ENCODE measurements at regions not wholly inside any gene's neighbourhood (a gene's known extent, or its start where the extent isn't known, plus 50 kb on each side); places are given as distances from the start of the nearest gene placed in this dataset.

DNA sequence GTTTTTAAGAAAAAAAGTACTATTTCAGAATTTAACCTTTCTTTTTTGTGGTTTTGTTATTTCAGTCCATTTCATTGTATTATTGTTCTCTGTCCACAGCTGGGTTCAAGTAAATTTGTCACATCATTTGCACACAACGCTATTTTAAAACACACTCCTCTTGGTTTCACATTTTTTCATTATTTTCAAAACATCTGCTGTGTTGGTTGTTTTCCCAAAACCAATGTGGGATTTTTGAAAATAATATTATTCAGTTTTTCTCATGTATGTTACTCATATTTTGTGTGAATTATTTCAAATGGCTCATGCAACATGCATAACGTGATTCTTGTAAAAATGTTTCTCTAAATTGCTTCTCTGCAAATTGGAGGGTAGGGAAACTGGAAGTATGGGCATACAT, 589.2 kb downstream of the METTL4 start:
- DNase-seq, result no peak

DNA sequence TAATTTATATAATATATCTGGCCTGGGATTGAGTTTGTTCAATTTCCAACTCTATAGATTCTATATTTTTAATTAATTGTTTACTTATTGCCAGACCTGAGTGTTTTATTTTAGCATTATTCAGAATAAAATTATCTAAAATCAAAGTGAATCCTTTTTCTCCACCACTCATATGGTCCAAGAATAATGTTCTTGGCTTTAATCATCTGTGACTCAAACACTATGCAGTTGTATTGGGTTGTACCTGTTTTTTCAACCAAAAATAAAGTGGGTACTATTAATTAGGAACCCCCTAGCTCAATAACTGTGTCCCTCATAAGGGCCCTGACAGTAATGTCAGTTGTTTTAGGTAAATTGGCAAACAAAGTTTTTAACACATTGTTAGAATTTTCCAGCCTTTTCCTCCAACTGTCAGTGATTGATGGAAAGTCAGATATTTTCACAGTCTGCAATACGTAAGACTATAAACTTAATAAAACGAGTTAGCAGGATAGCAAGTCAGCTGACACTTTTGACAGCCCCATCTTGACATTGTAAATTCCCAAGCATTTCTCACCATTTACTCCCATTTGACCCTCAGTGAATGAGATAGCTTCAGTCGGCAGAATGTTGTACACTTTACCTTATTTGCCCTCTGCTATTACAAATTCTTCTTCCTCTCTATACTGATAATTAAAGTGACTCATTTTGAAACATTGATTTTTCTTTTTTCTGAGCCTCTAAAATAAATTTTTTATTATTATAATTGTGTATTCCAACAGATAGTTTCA, 587.4 kb downstream of the METTL4 start:
- DNase-seq, result no peak

DNA sequence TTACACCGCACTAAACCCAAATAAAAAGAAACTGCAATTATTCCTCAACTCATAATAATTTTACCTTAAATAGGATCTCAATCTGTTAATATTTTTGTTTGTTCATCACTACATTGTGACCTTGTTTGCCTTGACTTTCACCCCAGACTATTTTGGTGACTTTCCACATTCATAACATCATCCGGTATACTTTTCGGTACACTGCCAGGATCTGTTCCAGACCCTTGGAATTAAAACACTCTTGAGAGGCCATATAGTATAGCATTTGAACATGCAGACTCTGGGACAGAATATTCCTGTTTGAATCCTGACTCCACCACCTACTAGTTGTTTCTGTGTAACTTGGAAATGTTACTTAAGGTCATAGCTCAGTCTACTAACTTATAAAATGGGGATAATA, 577.4 kb downstream of the METTL4 start:
- DNase-seq, result no peak

DNA sequence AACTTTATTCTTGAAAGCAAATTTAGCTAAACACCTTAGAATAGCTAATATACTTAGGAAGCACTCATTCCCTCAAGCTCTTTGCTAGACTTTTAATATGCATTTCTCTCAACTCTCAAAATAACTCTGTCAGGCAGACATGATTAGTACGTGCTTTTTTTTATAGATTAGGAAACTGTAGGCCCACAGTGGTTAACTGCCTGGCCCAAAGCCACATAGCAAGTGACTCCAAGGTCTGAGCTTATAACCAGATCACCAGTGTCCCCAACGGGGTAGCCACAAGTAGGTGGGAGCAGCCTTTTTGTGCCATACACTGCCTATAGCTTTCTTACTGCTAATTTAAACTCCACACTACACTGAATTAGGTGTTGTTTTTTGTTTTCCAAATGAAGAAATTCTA, 576.8 kb downstream of the METTL4 start:
- DNase-seq, result no peak

DNA sequence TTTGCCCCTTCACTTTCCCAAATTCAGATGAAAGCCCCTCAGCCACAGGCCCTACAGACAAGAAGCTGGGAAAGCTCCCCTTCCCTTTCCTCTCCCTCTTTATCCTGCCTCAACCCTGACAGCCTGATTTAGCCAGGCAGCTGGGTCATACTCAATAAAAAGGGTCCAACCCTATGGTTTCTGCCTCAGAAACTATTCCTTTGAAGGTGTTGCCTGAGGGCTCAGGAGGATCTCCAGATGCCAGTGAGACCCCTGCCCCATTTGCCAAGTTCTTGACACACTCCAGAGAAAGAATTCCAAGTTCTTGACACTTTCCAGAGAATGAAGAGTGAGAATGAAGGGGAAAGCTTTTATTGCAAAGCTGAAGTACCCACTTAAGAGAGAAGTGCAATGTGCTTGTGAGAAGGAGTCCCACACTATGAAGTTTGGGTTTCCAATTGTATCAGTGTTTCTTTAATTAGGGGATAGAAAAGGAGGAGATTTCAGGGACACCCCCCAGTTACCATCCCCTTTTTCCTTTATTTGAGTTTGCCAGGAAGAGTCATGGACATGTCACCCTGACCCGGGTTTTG, 576.2 kb downstream of the METTL4 start:
- DNase-seq, result no peak

DNA sequence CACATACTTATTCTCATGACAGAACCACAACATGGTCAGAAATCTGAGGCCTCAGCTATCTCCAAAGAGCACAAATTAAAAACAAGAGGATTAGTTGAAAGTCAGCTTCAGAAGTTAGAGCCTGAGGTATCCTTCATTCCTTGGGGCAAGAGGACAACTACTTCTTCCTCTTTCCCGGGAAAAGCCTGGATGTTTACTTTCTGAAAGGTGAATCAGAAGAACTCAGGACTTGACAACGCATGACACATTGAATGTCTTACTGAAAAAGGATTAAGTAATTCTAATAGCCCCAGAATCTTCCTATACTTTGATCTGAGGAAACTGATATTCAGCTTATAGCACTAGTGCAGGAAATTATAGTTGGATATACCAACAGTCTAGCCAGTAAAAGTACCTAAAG, 573.2 kb downstream of the METTL4 start:
- DNase-seq, result no peak

DNA sequence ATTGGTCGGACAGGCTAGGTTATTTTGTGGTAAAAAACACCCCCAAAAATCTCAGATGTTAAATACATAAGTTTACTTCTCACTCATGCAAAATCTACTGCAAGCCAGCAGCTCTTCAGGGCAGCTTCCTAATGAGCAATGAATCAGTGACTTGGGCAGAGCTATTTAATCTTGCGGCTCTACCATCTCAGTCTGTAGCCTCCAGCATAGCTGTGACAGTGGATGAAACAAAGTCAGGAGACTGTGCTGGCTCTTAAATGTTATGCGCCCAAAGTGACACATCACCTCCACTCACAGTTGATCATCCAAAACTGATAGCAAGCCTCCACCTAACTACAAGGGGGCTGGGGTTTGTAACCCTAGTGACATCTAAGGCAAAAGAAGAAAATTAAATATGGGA, 571.9 kb downstream of the METTL4 start:
- no peak for DNase-seq

DNA sequence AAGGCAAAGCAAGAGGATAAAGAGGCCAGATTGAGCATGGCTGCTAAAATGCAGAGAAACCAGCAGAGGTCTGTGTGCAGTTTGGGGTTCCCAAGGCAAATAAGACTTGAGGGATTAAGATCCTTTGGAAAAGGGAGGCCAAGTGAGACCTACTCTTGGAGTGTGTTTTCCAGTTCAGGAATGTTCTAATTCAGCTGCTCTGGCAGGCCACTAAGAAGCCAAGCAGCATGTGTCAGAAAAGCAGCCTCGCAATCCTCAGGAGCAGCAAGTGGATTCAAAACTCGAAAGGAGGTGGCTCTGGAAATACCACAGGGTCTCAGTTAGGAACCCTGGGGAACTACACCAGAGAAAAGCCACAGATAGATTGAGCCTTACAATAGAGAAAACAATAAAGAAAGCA, 569.2 kb downstream of the METTL4 start:
- DNase-seq, result no peak

DNA sequence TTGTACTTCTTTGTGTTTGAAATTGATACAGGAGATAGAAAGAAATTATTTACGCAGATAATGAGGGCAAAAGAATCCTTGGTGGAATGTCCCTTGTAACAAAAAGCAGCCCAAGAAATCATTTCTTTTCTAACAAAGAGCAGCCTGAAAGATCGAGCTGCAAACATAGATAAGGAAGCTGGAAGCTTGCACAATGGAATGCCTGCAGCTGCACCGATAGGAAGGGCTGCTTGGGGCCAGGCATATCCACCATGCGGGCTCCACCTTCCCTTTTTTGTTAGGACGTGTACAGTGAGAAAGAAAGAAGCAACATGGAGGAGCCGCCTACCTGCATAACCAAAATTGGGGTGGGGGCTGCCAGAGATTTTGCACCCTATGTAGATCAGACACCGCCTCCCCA, 568.7 kb downstream of the METTL4 start:
- no peak for DNase-seq

DNA sequence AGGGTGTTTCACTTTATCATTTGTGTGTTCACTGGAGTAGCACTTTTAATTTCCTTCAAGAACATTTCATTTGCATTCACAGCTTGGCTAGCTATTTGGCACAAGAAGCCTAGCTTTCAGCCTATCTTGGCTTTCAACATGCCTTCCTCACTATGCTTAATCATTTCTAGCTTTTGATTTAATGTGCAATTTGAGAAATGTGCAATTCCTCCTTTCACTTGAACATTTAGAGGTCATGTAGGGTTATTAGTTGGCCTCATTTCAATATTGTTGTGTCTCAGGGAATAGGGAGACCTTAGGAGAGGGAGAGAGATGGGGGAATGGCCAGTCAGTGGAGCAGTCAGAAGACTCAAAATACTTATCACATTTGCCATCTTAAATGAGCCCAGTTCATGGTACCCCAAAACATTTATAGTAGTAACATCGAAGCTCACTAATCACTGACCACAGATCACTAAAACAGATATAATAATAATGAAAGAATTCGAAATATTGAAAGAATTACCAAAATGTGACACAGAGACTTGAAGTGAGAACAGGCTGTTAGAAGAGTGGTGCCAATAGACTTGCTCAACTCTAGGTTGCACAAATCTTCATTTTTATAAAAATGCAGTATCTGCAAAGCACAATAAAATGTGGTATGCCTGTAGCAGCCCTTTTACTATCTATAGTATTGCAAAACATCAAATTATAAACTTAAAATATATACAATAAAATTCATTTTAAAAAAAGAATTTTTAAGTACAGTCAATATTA, 561.2 kb downstream of the METTL4 start:
- DNase-seq, result no peak

DNA sequence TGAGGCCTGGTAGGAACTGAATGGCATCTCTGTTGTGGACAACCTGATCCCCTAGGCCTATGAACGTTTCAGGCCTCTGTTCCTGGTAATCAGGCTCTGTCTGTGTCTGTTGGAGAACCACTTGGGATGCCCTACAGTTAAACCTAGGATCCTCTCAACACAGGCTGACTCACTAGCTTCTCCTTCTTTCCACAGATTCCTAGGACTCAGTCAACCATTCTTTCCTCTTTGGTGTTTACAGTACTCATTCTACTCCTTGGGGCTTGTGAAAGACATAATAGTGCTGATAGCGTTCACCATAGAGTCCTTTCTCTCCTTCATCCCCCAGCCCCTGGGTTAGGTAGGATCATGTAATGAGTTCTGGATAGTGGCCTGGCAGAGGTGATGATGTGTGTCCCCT, 544.3 kb downstream of the METTL4 start:
- no peak for DNase-seq

DNA sequence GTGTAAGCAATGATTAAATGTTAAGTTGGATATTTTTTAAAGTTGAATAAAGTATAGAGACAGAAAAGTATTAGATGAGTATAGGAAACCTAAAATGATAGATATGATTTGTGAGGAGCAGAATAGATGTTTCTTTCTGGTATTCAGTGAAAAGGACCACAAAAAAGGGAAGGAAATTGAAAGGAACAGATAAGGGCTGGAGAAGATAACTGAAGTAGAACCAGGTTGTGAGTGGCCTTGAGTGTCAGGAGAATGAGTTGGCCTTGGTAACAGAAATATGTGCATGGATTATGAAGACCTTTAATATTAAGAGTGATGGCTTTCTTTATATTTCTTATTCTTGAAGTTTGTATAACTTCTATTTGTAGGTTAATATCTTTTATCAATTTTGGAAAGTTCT, 543.5 kb downstream of the METTL4 start:
- DNase-seq, result no peak

DNA sequence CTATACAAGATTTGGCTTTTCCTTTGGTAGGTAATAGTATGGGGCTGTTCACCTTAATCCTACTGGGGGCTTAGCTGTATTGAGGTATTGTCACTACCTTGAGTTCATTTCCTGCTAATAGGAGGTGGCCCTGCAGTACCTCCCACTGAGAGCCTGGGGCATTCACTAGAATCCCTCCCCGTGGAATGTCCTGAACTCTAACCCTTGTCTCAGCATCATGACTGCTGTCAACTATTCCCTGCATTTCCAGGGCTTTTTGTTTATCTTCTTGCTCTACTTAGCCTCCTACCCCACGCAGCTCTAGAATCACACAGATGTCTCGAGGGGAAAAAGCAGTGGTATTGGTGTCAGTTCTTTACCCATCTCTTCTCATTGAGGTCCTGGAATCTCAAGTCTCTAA, 542.3 kb downstream of the METTL4 start:
- no peak for DNase-seq

DNA sequence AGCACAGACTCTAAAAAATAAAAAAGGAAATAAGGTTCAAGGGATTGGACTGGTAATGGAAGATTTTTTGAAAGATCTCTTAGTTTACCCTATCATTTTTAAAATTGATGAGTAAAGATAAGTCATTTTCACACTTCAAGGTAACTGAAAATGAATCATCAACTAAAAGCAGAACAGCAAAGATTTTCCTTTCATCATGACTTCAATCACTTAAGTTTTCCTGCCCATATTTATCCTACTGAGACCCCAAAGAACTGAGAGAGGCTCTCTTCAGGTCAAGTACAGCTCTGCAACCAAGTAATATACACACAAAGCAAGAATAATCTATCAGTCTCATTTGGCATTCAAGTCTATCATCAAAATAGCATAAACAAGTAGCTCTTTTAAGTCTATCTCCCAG, 540.7 kb downstream of the METTL4 start:
- DNase-seq, result no peak

DNA sequence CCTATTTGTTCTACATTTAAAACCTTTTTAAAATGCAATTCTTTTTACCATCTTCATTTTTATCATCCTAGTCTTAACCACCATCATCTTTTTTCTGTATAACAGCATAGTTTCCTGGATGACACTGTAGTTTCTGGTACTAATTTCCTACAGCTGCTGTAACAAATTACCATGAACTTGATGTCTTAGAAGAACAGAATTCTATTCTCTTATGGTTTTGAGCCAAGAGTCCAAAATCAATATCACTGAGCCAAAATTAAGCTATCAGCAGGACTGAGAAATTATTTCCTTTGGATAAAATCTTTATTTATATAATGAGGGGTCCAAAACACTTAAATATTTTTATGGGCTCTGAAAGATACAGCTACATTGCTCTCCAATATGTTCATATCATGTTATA, 539.3 kb downstream of the METTL4 start:
- no peak for DNase-seq

DNA sequence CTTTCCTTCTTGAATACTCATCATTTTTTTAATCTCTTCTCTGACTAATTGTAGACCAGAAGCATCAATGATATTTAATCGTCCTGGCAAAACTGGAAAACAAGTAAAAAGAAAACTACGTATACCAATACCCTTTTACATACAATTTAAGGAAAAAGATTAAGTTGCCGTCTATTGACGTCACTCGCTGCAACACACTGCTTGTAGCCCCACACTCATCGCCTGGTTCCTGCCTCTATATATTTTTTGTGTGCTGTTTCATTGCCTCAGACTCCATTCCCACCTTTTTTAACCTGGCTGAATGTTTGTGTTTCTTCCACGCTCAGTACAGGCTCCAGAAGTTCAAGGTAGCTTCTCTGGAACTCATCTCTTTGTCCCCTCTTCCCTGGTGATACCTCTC, 536.2 kb downstream of the METTL4 start:
- no peak for DNase-seq

DNA sequence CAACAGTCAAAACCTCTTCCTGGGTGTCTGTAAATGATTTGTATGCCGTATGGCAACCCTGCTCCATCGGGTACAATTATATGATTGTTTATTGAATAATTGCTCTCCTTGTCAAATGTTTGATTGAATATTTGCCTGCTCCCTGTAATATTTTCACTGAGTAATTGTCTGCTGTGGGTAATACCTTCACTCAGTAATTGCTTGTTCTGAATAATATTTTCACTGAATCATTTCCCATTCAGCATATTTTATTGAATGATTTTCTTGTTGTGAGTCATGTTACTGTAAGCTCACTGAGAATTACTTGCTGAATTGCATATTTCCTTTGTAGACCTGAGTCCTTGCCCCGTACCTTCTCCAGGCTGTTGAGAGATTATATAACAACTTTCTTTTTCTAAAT, 535.2 kb downstream of the METTL4 start:
- DNase-seq, result no peak

DNA sequence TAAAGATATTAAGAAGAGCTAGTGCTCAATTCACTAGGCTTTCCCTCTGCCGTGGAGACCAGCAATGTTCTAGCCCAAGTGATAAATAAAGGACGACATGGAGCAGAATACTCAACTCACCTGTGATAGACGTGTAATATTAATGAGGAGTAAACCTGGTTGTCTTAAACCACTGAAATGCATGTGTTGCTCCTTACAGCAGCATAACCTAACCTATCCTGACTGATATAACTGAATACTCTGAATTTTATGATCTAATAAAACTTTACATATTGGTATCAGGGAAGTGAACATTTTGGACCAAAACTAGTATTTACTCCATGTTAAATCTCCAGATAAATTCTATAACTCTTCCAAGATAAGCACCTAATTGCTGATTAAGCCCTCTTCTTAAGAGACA, 531.0 kb downstream of the METTL4 start:
- no peak for DNase-seq

DNA sequence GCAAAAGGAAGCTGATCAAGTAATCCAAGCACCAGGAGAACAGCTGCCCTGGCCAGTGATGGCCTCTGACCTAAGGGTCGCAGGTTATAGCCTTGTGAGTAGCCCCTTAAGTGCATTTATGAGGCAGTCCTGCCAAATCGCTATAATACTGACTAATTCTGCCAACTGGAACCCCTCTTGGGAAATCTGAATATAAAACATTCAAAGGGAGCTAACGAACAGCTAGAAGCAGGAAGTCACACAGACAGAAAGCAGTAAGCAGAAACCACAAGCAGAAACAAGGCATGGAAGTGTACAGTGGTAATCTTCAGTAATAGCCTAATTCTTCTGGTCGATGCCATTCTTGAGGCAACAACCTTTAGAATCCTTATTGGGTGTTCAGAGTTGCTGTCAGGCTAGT, 521.3 kb downstream of the METTL4 start:
- DNase-seq, result peak in 1 of 5 experiments; percentile 13

DNA sequence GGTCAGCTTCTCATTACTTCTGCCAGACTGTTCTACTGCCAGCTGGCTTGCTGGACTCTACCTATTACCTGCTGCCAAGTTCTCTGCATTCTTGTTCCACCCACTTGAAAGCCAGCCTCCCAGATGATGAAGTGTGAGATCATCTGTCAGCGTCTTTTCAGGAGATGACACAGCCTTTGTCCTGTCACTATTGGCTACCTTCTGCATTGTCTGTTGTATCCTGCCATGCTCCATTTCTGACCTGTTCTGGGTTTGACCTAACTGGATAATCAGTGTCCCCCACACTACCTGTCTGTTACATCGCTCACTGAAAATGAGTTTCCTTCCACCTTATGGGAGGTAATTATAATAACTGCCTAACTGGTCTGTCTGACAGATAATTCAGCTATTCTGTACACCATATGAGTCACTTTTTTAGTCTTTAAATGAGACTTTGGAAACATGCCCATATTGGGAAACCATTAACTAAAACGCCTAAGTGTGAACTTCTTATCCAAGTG, 520.6 kb downstream of the METTL4 start:
- DNase-seq, result no peak

DNA sequence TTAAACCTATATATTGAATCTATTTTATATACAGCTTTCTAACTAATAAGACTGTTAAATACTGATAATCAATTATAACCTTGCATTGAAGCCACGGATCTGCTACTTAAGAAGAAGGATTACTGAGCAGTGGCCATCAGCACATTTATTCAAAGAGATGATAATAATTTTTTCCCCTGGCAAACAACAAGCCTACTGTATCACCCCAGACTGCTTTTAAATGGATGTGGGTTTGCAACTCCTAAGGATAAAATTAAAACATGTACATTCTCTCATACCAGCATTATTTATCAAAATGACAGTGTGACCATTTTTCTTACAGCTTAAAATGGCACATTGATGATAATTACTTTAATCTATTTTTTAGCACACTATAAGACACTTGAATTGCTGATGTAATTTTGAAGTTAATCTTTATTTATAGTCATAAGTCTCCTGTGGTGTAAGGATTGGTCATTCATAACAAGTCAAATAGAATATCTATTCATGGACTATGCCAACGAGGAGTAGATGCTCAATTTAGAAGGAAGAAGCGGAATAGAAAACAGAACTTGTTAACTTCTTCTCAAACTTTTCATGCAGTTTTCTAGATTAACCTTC, 517.7 kb downstream of the METTL4 start:
- DNase-seq, result no peak

DNA sequence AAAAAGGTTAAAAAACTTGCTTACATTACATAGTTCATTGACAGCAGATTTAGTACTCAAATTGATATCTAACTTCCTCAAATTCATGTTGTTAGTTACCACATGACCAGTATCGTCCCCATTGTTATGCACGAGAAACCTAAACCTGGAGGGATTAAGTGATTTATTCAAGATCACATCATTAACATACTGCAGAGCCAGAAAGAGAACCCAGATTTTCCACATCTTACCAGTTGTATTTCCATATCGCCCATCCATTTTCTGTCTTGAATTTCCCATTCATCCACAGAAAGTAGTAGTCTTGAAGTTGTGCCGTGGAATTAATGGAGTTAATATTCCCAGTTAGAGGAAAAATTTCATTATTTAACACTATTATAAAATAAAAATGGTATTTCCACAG, 512.0 kb downstream of the METTL4 start:
- no peak for DNase-seq

DNA sequence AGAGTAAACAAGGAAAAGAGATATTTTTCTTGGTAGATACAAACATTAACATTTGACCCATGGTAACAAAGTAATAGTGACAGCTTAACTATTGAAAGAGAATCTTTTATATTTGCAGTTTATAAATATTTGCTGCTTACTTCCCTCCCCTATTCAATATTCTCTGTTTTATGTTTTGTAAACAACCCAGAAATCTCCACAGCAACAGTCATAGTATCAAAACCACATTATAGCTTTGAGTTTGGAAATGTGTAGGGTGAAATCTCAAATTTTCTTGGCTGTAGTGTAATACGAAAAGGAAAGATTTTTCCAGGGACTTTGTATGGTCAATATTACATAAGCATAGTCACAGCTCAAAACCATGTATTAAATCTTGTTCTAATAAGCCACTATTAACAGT, 511.2 kb downstream of the METTL4 start:
- DNase-seq, result no peak

DNA sequence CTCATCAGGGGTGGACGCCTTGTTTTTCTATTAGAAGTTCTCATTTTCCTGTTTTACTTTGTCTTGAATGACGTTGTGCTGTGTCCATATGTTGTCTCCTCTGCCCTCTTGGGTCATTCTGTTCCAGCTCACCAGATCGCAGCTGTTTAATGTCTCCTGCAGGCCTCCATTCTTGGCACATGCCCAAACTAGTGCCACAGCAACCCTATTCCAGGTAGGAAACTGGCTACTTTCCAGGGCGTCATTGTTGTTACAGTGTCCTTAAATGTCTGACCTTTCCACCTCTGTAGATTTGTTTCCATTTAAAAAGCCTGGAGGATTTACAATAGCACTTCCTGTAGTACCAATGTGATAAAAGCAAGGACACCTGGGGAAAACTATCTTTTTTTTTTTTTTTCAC, 500.7 kb downstream of the METTL4 start:
- DNase-seq, result no peak
